HEK293 (cell line): ENCODE measurements at regions not wholly inside any gene's neighbourhood (a gene's known extent, or its start where the extent isn't known, plus 50 kb on each side); places are given as distances from the start of the nearest gene placed in this dataset.

Experiments used
- CTCF ChIP-seq: fragments of 450-650 bp; formaldehyde crosslinking; IDR thresholded peaks from 2 replicates; pipeline ENCODE4 v1.5.1; 2016; ENCODE audit warnings: missing biosample characterization, missing genetic modification characterization
- GLIS2 ChIP-seq: fragments of 450-650 bp; formaldehyde crosslinking; IDR thresholded peaks from 2 replicates; pipeline ENCODE4 v1.5.1; 2016; ENCODE audit warnings: missing biosample characterization, missing genetic modification characterization
- SP2 ChIP-seq: fragments of 450-650 bp; formaldehyde crosslinking; IDR thresholded peaks from 2 replicates; pipeline ENCODE4 v1.5.1; 2016; ENCODE audit warnings: missing biosample characterization, missing genetic modification characterization
- TCF7L2 ChIP-seq: IDR thresholded peaks from 2 replicates; pipeline ENCODE4 v1.6.1; 2011; ENCODE audit warnings: low read depth, mild to moderate bottlenecking, inconsistent platforms, low read length, moderate library complexity, borderline replicate concordance
- ZBTB17 ChIP-seq: fragments of 450-650 bp; formaldehyde crosslinking; IDR thresholded peaks from 2 replicates; pipeline ENCODE4 v1.5.1; 2016; ENCODE audit warnings: missing biosample characterization, missing genetic modification characterization
- ZNF138 ChIP-seq: fragments of 450-650 bp; formaldehyde crosslinking; IDR thresholded peaks from 2 replicates; pipeline ENCODE4 v1.5.1; 2016; ENCODE audit warnings: missing biosample characterization, missing genetic modification characterization, borderline replicate concordance
- ZNF140 ChIP-seq: fragments of 450-650 bp; formaldehyde crosslinking; IDR thresholded peaks from 2 replicates; pipeline ENCODE4 v1.5.1; 2016; ENCODE audit warnings: missing biosample characterization, missing genetic modification characterization
- ZNF146 ChIP-seq: fragments of 450-650 bp; formaldehyde crosslinking; IDR thresholded peaks from 2 replicates; pipeline ENCODE4 v1.5.1; 2016; ENCODE audit warnings: missing biosample characterization, missing genetic modification characterization
- ZNF184 ChIP-seq: fragments of 450-650 bp; IDR thresholded peaks from 2 replicates; pipeline ENCODE4 v1.5.1; 2018; ENCODE audit warnings: missing biosample characterization, mild to moderate bottlenecking, missing genetic modification characterization
- ZNF292 ChIP-seq: fragments of 450-650 bp; formaldehyde crosslinking; IDR thresholded peaks from 2 replicates; pipeline ENCODE4 v1.5.1; 2016; ENCODE audit warnings: low read depth, missing biosample characterization, missing genetic modification characterization, borderline replicate concordance
- ZNF416 ChIP-seq: fragments of 450-650 bp; formaldehyde crosslinking; IDR thresholded peaks from 2 replicates; pipeline ENCODE4 v1.5.1; 2016; ENCODE audit warnings: missing biosample characterization, missing genetic modification characterization
- ZSCAN16 ChIP-seq: fragments of 450-650 bp; formaldehyde crosslinking; IDR thresholded peaks from 2 replicates; pipeline ENCODE4 v1.5.1; 2016; ENCODE audit warnings: missing biosample characterization, missing genetic modification characterization

GRCh38 chr2:153057743-153058142 lies 339.3 kb downstream of the ARL6IP6 start:
- TF ChIP-seq ZNF138 (tag by site-specific recombination): no peak
- TF ChIP-seq ZNF184 (tag by site-specific recombination): no peak
- no peak for TF ChIP-seq ZNF292 (tag by site-specific recombination)
- no peak for TF ChIP-seq CTCF (tag by site-specific recombination)
- no peak for TF ChIP-seq GLIS2
- TF ChIP-seq SP2 (tag by site-specific recombination): no peak
- no peak for TF ChIP-seq ZNF146
- TF ChIP-seq TCF7L2: no peak
- TF ChIP-seq ZNF140 (tag by site-specific recombination): no peak
- no peak for TF ChIP-seq ZSCAN16
- TF ChIP-seq ZBTB17: no peak
- TF ChIP-seq ZNF416 (tag by site-specific recombination): no peak
